K562 (cell line): ENCODE measurements at regions not wholly inside any gene's neighbourhood (a gene's known extent, or its start where the extent isn't known, plus 50 kb on each side); places are given as distances from the start of the nearest gene placed in this dataset.

Experiments
- CSDE1 ChIP-seq, 2 experiments: fragments of 450-650 bp; IDR thresholded peaks; 2 replicates each; pipeline ENCODE4 v1.6.1; 2016; ENCODE audit warnings: mild to moderate bottlenecking in 1 of 2
- GATAD2A ChIP-seq: fragments of 450-650 bp; IDR thresholded peaks from 2 replicates; pipeline ENCODE4 v1.6.1; 2017
- LARP7 ChIP-seq: fragments of 450-650 bp; IDR thresholded peaks from 2 replicates; pipeline ENCODE4 v1.6.1; 2016
- MBD2 ChIP-seq: sonication (generic); IDR thresholded peaks from 2 replicates; pipeline ENCODE4 v1.6.1; 2016; ENCODE audit warnings: low read depth, borderline replicate concordance
- RFX1 ChIP-seq: fragments of 450-650 bp; IDR thresholded peaks from 2 replicates; pipeline ENCODE4 v1.6.1; 2016; ENCODE audit warnings: mild to moderate bottlenecking, moderate library complexity
- ZBTB43 ChIP-seq: sonication (generic); formaldehyde crosslinking; IDR thresholded peaks from 2 replicates; pipeline ENCODE4 v1.8.0; 2023; ENCODE audit warnings: mild to moderate bottlenecking, missing genetic modification reagents
- ZNF140 ChIP-seq: fragments of 250-450 bp; sonication (Bioruptor Pico); IDR thresholded peaks from 2 replicates; pipeline ENCODE4 v1.8.0; 2021; ENCODE audit warnings: moderate library complexity, mild to moderate bottlenecking, inconsistent platforms
- ZNF586 ChIP-seq: fragments of 450-650 bp; formaldehyde crosslinking; conservative IDR thresholded peaks from 2 replicates; pipeline ENCODE4 v1.4.0; 2020; ENCODE audit warnings: mild to moderate bottlenecking, moderate library complexity
- ZNF639 ChIP-seq, 2 experiments: fragments of 200-800 bp in 1 of 2; sonication (Bioruptor generic) in 1 of 2; sonication (generic) in 1 of 2; formaldehyde crosslinking in 1 of 2; IDR thresholded peaks in 1 of 2; conservative IDR thresholded peaks in 1 of 2; 2 replicates each; pipeline versions ENCODE4 v1.5.0 to v1.6.1; 2016 to 2020; ENCODE audit warnings: missing compliant biosample characterization in 1 of 2, missing genetic modification characterization in 1 of 2, missing genetic modification reagents in 1 of 2
- TF ChIP-seq, protein P1 (sequence below): fragments of 450-650 bp; IDR thresholded peaks from 2 replicates; pipeline ENCODE4 v1.6.1; 2016; ENCODE audit warnings: mild to moderate bottlenecking

- TF ChIP-seq CSDE1 (IDR thresholded peaks at IDR 0.05) (no peak), LARP7 (no peak), ZNF639 (CRISPR knock-in tag; conservative IDR thresholded peaks at IDR 0.05 in 1 of 2, IDR thresholded peaks at IDR 0.05 in 1 of 2) (no peak), GATAD2A (no peak), MBD2 (no peak), ZNF140 (CRISPR knock-in tag) (no peak), RFX1 (no peak), ZNF586 (CRISPR knock-in tag) (no peak), ZBTB43 (CRISPR knock-in tag) (no peak)
- TF ChIP-seq, protein P1, sequence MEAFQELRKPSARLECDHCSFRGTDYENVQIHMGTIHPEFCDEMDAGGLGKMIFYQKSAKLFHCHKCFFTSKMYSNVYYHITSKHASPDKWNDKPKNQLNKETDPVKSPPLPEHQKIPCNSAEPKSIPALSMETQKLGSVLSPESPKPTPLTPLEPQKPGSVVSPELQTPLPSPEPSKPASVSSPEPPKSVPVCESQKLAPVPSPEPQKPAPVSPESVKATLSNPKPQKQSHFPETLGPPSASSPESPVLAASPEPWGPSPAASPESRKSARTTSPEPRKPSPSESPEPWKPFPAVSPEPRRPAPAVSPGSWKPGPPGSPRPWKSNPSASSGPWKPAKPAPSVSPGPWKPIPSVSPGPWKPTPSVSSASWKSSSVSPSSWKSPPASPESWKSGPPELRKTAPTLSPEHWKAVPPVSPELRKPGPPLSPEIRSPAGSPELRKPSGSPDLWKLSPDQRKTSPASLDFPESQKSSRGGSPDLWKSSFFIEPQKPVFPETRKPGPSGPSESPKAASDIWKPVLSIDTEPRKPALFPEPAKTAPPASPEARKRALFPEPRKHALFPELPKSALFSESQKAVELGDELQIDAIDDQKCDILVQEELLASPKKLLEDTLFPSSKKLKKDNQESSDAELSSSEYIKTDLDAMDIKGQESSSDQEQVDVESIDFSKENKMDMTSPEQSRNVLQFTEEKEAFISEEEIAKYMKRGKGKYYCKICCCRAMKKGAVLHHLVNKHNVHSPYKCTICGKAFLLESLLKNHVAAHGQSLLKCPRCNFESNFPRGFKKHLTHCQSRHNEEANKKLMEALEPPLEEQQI, result no peak
- TF ChIP-seq, all 486 proteins: peak for 0
Observed at GRCh38 chr12:12016284-12017100, 54.2 kb upstream of the BCL2L14 start (continued).
